ENCODE measurements at regions not wholly inside any gene's neighbourhood (a gene's known extent, or its start where the extent isn't known, plus 50 kb on each side); places are given as distances from the start of the nearest gene placed in this dataset.
A peak's percentile ranks its signal among the peaks of the same experiment; 100 is the strongest.

DNA sequence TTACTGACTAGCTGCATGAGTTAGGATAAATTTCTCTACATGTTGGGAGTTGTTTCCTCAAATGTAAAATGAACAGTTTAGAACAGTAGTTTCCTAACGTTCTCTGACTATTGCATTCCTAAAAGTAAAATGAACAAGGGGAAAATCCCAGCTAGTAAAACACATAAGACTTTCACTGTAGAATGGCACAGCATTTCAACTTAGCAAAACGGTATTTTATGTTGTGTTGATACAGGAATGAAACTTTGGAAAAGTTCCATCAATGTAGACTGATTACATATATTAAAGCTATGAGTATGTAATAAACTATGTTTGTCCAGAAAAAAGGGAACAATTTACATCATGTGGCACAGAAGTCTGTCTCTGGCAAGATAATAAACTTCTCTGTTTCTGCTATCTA, 297.4 kb upstream of the EPHA3 start:
- TF ChIP-seq, protein P1, sequence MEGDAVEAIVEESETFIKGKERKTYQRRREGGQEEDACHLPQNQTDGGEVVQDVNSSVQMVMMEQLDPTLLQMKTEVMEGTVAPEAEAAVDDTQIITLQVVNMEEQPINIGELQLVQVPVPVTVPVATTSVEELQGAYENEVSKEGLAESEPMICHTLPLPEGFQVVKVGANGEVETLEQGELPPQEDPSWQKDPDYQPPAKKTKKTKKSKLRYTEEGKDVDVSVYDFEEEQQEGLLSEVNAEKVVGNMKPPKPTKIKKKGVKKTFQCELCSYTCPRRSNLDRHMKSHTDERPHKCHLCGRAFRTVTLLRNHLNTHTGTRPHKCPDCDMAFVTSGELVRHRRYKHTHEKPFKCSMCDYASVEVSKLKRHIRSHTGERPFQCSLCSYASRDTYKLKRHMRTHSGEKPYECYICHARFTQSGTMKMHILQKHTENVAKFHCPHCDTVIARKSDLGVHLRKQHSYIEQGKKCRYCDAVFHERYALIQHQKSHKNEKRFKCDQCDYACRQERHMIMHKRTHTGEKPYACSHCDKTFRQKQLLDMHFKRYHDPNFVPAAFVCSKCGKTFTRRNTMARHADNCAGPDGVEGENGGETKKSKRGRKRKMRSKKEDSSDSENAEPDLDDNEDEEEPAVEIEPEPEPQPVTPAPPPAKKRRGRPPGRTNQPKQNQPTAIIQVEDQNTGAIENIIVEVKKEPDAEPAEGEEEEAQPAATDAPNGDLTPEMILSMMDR (IDR thresholded peaks at IDR 0.05; ENCODE audit: insufficient read depth, low read length, missing control alignments), result no peak
- DNase-seq (ENCODE audit: low read depth, low spot score), result peak; percentile 21
- H3K4me3 ChIP-seq (ENCODE audit: low read depth, low read length), result no peak overlapping the region
- ChIA-PET POLR2A (no interaction called here), CTCF (no interaction called here)

DNA sequence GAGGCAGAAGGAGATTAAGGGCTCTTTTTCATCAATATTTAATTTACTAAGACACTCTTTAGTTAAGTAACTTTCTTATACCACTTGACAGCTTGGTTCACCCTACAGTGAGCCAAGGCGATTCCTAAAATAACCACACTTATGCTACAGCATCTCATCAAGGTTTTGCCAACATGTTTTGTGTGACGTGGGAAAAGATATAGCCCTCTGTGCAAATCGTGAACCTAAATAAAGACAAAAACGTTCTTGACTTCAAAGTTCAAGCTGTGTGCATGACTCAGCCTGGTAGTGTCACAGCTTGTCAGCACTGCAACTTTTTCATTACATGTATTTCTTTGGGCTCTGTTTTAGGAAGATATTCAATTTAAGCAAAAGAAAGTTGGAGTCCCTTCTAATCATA, 297.0 kb upstream of the EPHA3 start:
- TF ChIP-seq, protein P1 (IDR thresholded peaks at IDR 0.05; ENCODE audit: insufficient read depth, low read length, missing control alignments), result no peak
- H3K4me3 ChIP-seq (ENCODE audit: low read depth, low read length), result no peak overlapping the region
- no peak for DNase-seq (ENCODE audit: low read depth, low spot score)
- CTCF ChIA-PET, result no interaction called here
- POLR2A ChIA-PET, result no interaction called here

DNA sequence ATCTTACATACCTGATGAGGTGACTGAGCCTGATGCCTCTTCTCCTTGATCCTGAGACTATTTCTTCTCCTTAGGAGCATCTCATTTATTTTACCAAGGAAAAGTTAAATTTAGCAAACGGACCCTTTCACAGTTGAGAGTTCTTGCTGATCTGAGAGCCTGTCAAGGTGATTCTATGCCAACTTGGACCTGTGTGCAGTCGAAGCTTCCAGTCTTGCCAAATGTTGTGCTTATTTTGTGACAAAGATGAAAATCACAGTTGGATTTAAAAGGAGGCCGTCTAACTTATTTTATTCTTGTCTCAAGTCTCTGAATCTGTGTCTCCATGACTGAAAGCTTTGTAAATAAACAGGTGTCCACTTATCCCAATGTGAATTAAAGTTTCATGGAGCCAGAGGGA, 296.3 kb upstream of the EPHA3 start:
- POLR2A ChIA-PET, result no interaction called here
- TF ChIP-seq, protein P1 (IDR thresholded peaks at IDR 0.05; ENCODE audit: insufficient read depth, low read length, missing control alignments), result no peak
- no peak for DNase-seq (ENCODE audit: low read depth, low spot score)
- no peak overlapping the region for H3K4me3 ChIP-seq (ENCODE audit: low read depth, low read length)
- CTCF ChIA-PET, result no interaction called here

DNA sequence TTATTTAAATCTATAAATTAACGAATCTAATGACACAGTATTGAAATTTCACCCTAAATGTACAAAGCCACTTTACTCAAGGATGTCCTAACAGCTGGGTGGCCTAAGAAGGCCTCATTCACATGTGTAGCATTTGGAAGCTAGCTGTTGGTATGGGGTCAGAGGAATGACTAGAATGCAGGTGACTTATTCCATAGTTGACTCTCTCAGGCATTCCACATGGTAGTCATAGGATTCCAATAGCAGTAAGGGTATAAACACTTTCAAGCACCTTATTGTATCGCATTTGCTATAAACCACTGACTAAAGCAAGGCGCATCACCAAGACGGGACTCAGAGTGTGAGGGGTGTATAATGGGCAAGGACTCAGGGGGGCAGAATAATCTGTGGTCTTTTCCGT, 294.8 kb upstream of the EPHA3 start:
- ChIA-PET POLR2A (no interaction called here), CTCF (interaction anchor here (0.9 kb wide), 1 partner anchor 17 kb away, joined by 3 read pairs; no protein-coding TSS in a partner anchor)
- DNase-seq (ENCODE audit: low read depth, low spot score), result no peak
- TF ChIP-seq, protein P1 (IDR thresholded peaks at IDR 0.05; ENCODE audit: insufficient read depth, low read length, missing control alignments), result no peak
- H3K4me3 ChIP-seq (ENCODE audit: low read depth, low read length), result no peak overlapping the region

DNA sequence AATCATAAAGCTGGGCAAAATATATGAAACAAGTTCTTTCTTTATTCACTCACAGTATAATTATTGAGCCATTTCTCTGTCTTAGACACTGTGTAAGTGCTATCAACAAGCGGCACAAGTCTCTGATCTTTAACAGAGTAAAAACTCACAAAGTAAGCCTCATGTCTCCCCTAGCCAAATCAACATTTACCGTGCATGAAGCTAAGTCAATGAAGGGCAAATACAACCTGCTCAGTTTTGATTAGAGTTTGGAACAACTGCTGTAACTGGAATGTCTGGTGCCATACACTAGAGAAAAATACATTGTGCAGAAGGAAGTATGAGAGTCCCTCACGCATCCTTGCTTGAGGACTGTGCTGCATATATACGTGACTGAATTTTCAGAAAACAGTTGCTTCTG, 291.0 kb upstream of the EPHA3 start:
- no peak for DNase-seq (ENCODE audit: low read depth, low spot score)
- TF ChIP-seq, protein P1 (IDR thresholded peaks at IDR 0.05; ENCODE audit: insufficient read depth, low read length, missing control alignments), result no peak
- CTCF ChIA-PET, result no interaction called here
- H3K4me3 ChIP-seq (ENCODE audit: low read depth, low read length), result no peak overlapping the region
- POLR2A ChIA-PET, result no interaction called here

DNA sequence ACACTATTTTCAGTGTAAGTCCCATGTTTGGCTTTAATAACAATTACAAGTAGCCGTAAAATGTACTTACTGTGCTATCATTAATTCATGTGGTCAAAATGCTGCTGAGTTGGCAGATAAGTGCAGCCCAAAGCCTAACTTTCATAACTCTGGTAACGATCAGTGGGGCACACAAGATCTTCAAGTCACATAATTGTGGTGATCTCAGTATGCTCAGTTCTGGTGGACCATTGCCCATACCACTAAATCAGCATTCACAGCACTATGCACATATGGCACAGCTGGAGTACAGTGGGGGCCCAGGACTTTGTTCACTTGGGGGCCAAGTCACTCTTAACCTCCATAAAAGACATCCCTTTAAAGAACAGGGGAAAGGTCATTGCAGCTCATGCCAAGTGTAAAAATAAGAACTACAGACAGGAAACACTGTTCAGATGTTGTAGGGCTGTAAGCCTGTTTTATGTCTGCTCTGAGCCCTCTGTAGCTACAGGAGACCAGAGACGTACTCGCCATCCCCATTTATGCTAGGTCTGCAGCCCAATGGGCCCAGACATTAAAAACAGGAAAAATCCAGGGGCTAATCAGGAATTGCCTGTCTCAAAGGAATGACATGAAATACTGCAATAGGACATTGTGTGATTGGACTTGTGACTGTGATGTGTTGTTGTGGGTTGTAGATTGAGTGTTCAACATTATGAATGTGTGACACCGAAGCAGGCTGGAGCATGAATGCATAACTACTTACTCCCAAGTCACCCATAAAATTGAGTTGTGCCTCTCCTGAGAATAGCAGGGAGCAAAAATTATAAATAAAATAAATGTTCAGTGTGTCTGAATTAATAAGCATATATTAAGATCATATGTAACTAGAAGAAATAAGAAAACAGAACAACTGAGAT, 282.5 kb upstream of the EPHA3 start:
- DNase-seq (ENCODE audit: low read depth, low spot score), result no peak
- POLR2A ChIA-PET, result no interaction called here
- no peak overlapping the region for H3K4me3 ChIP-seq (ENCODE audit: low read depth, low read length)
- TF ChIP-seq, protein P1 (IDR thresholded peaks at IDR 0.05; ENCODE audit: insufficient read depth, low read length, missing control alignments), result no peak
- CTCF ChIA-PET, result no interaction called here
